Fibroblast of lung (primary cell): ENCODE measurements at regions not wholly inside any gene's neighbourhood (a gene's known extent, or its start where the extent isn't known, plus 50 kb on each side); places are given as distances from the start of the nearest gene placed in this dataset.

Source experiments
- CTCF ChIP-seq, 2 donors: IDR thresholded peaks in 1 of 2; conservative IDR thresholded peaks in 1 of 2; 1 replicate in 1 of 2; 2 replicates in 1 of 2; pipeline ENCODE4 v1.5.1; 2011 to 2012; ENCODE audit warnings: low read length in 2 of 2, control low read depth in 1 of 2, inconsistent platforms in 1 of 2, low read depth in 1 of 2, mild to moderate bottlenecking in 1 of 2
- EZH2 ChIP-seq: IDR thresholded peaks from 2 replicates; pipeline ENCODE4 v1.5.1; 2012; ENCODE audit warnings: low read length, control low read depth, mild to moderate bottlenecking; ENCODE audit errors: missing control alignments

- TF ChIP-seq CTCF (conservative IDR thresholded peaks at IDR 0.05 in 1 of 2, IDR thresholded peaks at IDR 0.05 in 1 of 2; ENCODE audit: low read depth in 1 of 2, low read length in 2 of 2) (no peak), EZH2 (no peak)
Measured at GRCh38 chr15:92714077-92714476, 58.5 kb upstream of the FAM174B start.
